Upper lobe of left lung (tissue), 4 donors: ENCODE measurements at regions not wholly inside any gene's neighbourhood (a gene's known extent, or its start where the extent isn't known, plus 50 kb on each side); places are given as distances from the start of the nearest gene placed in this dataset.

Experiments
- CTCF ChIP-seq, 6 experiments: fragments of 450-650 bp in 4 of 6; fragments of 200-600 bp in 2 of 6; sonication (generic) in 2 of 6; IDR thresholded peaks; one replicate each; pipeline ENCODE4 v1.5.1; 2016 to 2019; ENCODE audit warnings: antibody characterized with exemption in 6 of 6
- EP300 ChIP-seq, 4 donors: sonication (generic); formaldehyde crosslinking; IDR thresholded peaks; one replicate each; pipeline ENCODE4 v1.5.1; 2017; ENCODE audit warnings: antibody characterized with exemption in 4 of 4, control low read depth in 2 of 4
- POLR2AphosphoS5 ChIP-seq, 2 donors: sonication (generic); formaldehyde crosslinking; IDR thresholded peaks; one replicate each; pipeline ENCODE4 v1.5.1; 2017; ENCODE audit warnings: antibody characterized with exemption in 2 of 2

GRCh38 chrX:130498653-130499274 lies 97.0 kb downstream of the RBMX2 start:
- TF ChIP-seq CTCF (IDR thresholded peaks at IDR 0.05) (no peak), POLR2AphosphoS5 (IDR thresholded peaks at IDR 0.05) (no peak), EP300 (IDR thresholded peaks at IDR 0.05) (no peak)
